Neuron (in vitro differentiated cells): ENCODE measurements at regions not wholly inside any gene's neighbourhood (a gene's known extent, or its start where the extent isn't known, plus 50 kb on each side); places are given as distances from the start of the nearest gene placed in this dataset.

ENCODE experiments used
- H2AFZ ChIP-seq: one replicate; pipeline ENCODE4 v1.6.1; 2013; ENCODE audit warnings: low read depth, mild to moderate bottlenecking, inconsistent platforms, low read length, moderate library complexity
- H3K27me3 ChIP-seq: one replicate; pipeline ENCODE4 v1.6.1; 2013; ENCODE audit warnings: low read length; ENCODE audit not compliant: insufficient read depth
- H3K36me3 ChIP-seq: one replicate; pipeline ENCODE4 v1.6.1; 2013; ENCODE audit warnings: low read length; ENCODE audit not compliant: insufficient read depth
- H3K4me1 ChIP-seq: one replicate; pipeline ENCODE4 v1.6.1; 2013; ENCODE audit warnings: low read length; ENCODE audit not compliant: insufficient read depth
- H3K4me3 ChIP-seq: 2 replicates; pipeline ENCODE4 v1.5.1; 2013; ENCODE audit warnings: mild to moderate bottlenecking, low read length, moderate library complexity
- H3K9me3 ChIP-seq: one replicate; pipeline ENCODE4 v1.6.1; 2013; ENCODE audit warnings: low read length

DNA sequence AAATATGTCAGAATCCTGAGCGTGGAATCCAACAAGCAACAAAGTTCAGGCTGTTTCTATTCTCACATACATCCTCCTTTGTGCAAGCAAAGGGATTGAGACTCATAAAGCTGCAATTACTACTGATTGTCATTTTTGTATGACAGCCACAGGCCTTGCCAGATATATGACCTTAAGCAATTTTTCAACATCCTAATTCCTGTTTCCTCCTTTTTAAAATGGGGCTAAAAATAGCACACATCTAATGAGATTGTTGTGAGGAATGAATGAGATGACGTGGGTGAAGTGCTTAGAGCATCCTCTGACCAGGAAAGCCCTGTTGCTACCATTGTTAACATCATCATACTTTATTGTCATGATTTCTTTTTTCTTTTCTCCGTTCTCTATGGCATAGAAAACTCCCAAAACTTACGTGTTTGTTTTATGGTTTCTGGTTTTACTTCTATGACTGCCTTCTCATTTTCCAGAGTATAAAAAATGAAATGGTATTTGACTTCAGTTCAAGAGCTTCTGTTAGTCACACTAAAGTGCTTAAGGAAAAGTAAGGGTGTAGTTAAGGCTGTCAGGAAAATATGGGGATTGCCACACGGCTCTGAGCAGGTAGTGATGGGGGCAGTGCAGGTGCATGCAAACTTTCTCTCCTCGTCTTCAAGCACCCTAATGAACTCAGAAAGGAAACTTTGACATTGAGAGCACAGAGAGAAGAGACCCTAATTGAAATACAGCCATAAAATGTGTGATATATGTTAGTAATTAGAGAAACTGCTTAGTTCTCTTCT is 590.6 kb upstream of the NETO1 start:
- Histone ChIP-seq H2AFZ (no peak overlapping the region), H3K27me3 (no peaks in the 10 kb centered on the region), H3K4me1 (no peaks in the 10 kb centered on the region), H3K36me3 (no peaks in the 10 kb centered on the region), H3K9me3 (no peaks in the 10 kb centered on the region), H3K4me3 (no peak overlapping the region)

DNA sequence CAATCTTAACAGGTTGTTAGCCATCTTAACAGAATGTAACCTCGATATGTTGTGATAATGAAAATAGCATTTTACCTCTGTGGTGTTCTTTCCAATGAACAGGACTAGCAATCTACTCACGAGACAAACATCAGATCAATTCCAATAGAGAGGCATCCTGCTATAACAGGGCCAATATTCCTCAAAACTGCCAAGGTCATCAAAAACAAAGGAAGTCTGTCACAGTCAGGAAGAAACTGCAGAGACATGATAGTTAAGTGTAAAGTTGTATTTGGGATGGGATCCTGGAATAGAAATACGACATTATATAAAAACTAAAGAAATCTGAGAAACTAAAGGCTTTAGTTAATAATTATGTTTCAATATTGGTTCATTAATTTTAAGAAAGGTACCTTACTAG is 588.9 kb upstream of the NETO1 start:
- Histone ChIP-seq H3K36me3 (no peaks in the 10 kb centered on the region), H3K4me3 (no peak overlapping the region), H2AFZ (no peak overlapping the region), H3K27me3 (no peaks in the 10 kb centered on the region), H3K4me1 (no peaks in the 10 kb centered on the region), H3K9me3 (no peaks in the 10 kb centered on the region)

DNA sequence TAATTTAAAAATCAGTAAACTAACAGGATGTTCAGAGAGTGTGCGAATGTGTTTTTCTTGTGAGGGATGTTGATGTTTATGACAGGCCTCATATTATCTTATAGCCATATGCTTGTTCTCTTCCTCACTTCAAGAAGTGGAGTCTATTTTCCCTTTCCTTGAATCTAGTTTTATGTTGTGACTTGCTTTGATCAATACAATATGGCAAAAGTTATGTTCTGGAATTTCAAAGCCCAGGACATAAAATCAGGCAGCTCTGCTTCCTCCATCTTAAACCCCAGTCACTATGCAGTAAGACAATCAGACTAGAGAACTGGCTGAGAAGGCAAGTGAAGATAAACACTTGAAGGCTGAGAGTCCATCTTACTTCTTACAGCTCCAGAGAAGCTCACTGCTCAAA is 585.1 kb upstream of the NETO1 start:
- Histone ChIP-seq H3K4me1 (no peaks in the 10 kb centered on the region), H2AFZ (no peak overlapping the region), H3K9me3 (no peaks in the 10 kb centered on the region), H3K36me3 (no peaks in the 10 kb centered on the region), H3K27me3 (no peaks in the 10 kb centered on the region), H3K4me3 (no peak overlapping the region)

DNA sequence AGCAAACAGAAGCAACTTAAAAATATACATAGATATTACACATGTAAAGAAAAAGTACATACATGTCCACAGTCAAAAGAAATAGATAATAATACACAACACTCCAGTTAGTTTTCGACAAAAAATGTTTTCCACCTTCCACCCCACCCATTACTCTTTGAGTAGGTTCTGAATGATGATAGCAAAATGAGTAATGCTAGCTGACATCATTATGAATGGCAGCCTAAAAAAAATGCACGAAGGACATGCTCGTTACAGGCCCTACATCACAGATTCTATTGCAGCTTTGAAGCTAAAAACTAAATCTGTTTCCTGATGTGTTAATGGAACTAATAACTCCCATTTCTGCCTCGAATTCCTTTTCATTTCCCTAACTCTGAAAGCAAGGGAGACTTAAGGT is 578.7 kb upstream of the NETO1 start:
- Histone ChIP-seq H3K4me1 (no peaks in the 10 kb centered on the region), H2AFZ (no peak overlapping the region), H3K27me3 (no peaks in the 10 kb centered on the region), H3K4me3 (no peak overlapping the region), H3K36me3 (no peaks in the 10 kb centered on the region), H3K9me3 (no peaks in the 10 kb centered on the region)

DNA sequence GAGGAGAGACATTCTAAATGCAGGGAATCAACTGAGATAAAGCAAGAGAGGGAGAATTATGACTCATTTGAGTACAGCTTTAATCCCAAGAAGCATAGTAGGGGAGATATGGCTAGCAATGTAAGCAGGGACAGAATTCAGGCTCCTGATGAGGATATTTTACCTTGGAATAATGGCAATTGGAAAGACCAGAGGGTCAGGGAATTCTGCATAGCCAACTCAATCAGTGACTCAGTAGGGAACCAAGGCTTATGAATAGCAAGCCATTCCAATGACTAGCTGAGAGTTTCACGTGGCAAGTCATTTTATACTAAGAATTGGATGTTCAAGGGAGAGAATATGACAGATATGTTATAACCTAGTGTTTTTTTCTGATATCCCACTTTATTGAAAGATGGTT is 563.8 kb upstream of the NETO1 start:
- Histone ChIP-seq H3K4me1 (no peaks in the 10 kb centered on the region), H3K4me3 (no peak overlapping the region), H3K9me3 (no peaks in the 10 kb centered on the region), H3K27me3 (no peaks in the 10 kb centered on the region), H2AFZ (no peak overlapping the region), H3K36me3 (no peaks in the 10 kb centered on the region)

DNA sequence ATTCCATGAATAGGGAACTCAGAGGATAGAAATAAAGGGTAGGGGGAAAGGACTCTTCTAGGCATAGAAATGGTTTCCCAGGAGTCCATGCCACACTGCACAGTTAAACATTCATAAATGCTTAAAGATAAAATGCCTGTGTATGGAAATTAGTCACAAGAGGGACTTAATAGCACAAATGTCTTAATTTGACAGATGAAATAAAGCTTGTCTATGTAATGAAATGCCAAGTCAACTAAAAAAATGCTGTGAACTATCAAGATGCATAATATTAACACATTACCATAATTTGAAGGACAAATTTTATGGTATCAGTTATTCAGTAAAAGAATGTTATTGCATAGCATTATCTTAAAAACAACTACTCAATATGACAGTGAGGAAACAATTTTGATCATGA is 553.2 kb upstream of the NETO1 start:
- no peaks in the 10 kb centered on the region for H3K9me3 ChIP-seq
- no peak overlapping the region for H3K4me3 ChIP-seq
- no peak overlapping the region for H2AFZ ChIP-seq
- no peaks in the 10 kb centered on the region for H3K27me3 ChIP-seq
- H3K36me3 ChIP-seq: no peaks in the 10 kb centered on the region
- peaks cover 4% of the 10 kb centered on the region for H3K4me1 ChIP-seq

DNA sequence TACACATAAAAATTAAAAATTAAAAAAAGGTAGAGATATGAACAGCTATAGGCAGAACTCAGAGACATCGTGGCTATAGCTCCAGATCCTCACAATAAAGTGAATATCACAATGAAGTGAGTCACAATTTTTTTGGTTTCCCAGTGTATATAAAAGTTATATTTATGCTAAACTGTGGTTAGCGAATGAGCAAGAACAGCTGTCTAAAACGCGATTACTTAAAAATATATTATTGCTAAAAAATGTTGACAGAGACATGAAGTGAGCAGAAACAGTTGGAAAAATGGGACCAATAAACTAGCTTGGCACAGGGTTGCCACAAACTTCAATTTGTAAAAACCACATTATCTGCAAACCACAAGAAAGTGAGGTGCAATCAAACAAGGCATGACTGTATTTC is 551.7 kb upstream of the NETO1 start:
- H3K4me3 ChIP-seq: no peak overlapping the region
- H3K9me3 ChIP-seq: no peaks in the 10 kb centered on the region
- no peak overlapping the region for H2AFZ ChIP-seq
- no peaks in the 10 kb centered on the region for H3K27me3 ChIP-seq
- H3K36me3 ChIP-seq: no peaks in the 10 kb centered on the region
- H3K4me1 ChIP-seq: peaks cover 4% of the 10 kb centered on the region

DNA sequence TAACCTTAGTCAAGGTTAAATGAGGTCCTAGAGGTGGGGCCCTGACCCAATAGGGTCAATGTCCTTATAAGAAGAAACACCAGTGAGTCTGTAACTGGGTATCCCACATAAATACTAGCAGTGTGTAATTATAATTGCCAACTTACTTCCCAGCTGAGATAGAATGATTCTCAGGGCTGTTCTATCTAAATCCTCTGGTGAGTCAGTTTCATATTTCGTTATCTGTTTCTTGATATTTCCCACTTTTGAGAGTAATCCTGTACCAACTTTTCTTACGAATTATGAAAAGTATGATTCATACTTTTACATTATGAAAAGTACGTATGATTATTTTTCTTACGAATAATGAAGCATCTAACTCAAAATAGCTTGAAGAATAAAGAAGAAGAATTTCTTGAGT is 546.8 kb upstream of the NETO1 start:
- no peak overlapping the region for H2AFZ ChIP-seq
- H3K4me3 ChIP-seq: no peak overlapping the region
- no peaks in the 10 kb centered on the region for H3K4me1 ChIP-seq
- H3K9me3 ChIP-seq: no peaks in the 10 kb centered on the region
- H3K27me3 ChIP-seq: no peaks in the 10 kb centered on the region
- H3K36me3 ChIP-seq: no peaks in the 10 kb centered on the region

DNA sequence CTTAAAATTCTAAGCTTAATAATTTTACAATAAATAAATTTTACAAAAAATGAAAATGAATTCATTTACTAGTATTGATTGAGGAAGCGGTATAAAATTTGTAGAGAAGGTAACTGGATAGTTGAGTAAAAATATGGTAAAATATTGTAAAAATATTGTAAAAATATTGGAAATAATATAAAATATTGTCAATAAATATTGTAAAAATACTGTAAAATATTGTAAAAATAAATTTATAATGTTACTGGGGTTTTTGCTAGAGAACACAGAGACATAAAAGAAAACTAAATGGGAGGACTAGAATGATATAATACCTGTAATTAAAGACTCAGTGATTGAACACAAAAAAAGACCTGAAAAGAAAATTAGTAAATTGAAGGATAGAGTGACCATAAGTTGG is 546.3 kb upstream of the NETO1 start:
- Histone ChIP-seq H2AFZ (no peak overlapping the region), H3K27me3 (no peaks in the 10 kb centered on the region), H3K36me3 (no peaks in the 10 kb centered on the region), H3K4me1 (no peaks in the 10 kb centered on the region), H3K9me3 (no peaks in the 10 kb centered on the region), H3K4me3 (no peak overlapping the region)

DNA sequence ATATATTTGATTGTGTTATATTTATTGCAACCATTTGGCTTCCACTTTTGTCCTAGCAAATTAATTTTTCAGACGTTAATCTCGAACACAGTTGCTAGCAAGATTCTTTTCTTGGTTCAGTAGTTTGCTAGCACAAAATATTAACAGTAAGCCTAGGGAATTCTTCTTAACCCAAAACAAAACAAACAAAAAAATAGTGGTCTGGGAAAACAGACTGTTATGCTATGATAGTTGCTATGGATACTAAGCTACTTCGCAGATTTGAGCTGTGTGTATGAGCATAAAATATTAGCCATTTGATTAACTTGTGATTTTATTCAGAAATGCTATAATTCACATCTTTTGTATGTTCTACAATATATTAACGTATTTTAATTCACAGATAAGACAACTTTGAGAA is 541.5 kb upstream of the NETO1 start:
- H3K27me3 ChIP-seq: no peaks in the 10 kb centered on the region
- H3K4me1 ChIP-seq: peaks cover 4% of the 10 kb centered on the region
- no peak overlapping the region for H3K4me3 ChIP-seq
- no peak overlapping the region for H2AFZ ChIP-seq
- H3K9me3 ChIP-seq: no peaks in the 10 kb centered on the region
- no peaks in the 10 kb centered on the region for H3K36me3 ChIP-seq

DNA sequence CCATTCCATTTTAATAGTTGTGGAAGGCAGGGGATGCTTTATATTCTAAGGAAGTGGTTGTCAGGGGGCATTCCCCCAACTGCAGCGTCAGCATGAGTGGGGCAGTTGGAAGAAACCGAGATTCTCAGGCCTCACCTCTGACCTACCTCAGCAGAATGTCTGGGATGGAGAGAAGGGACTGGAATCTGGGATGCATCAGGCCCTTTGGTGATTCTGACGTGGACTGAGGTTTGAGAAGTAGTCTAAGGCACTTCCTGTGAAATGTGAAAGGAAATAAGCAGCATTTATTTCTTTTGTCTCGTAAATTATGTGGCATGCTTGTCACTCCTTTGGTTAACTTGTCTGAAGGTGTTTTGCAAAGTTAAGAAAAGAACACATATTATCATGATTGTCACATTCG is 540.7 kb upstream of the NETO1 start:
- no peak overlapping the region for H2AFZ ChIP-seq
- no peaks in the 10 kb centered on the region for H3K36me3 ChIP-seq
- H3K4me1 ChIP-seq: peaks cover 4% of the 10 kb centered on the region
- H3K27me3 ChIP-seq: no peaks in the 10 kb centered on the region
- H3K9me3 ChIP-seq: no peaks in the 10 kb centered on the region
- no peak overlapping the region for H3K4me3 ChIP-seq

DNA sequence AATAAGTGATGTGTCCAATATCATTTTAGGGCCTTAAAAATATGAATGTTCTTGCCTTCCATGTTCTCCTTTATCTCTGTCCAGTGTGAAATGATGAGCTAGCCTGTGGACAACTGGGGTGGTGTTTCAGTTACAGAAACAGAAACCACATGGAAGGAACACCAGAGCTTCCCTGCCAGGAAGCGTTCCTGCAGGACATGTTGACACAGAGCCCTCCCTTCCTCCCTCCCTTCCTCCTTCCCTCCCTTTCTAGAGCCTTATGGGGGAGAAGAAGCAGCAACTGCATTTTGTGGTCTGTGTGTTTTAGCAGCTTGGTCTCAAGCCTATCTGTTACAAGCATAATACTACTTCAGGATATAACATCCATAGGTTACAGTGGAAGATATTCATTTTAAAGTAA is 539.7 kb upstream of the NETO1 start:
- H2AFZ ChIP-seq: no peak overlapping the region
- H3K27me3 ChIP-seq: no peaks in the 10 kb centered on the region

DNA sequence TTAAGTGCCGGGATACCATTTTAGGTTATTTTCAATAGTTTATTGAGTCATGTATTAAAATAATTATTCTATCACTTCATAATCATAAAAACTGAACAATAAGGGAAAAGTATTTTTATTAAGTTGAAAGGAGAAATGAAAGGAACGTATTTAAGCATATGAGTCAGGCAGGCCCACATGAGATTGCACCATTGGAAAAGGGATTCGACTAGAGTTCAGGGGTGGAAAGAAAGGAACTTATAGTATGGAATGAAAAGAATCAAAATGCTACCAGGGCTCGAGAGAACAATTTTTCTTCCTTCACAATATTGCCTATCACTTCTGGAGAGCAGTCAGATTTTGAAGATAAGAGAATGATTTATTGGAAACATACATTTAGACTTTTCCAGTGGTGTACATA is 516.5 kb upstream of the NETO1 start:
- no peaks in the 10 kb centered on the region for H3K9me3 ChIP-seq
- no peaks in the 10 kb centered on the region for H3K36me3 ChIP-seq
- no peaks in the 10 kb centered on the region for H3K27me3 ChIP-seq
- no peak overlapping the region for H3K4me3 ChIP-seq
- no peak overlapping the region for H2AFZ ChIP-seq
- no peaks in the 10 kb centered on the region for H3K4me1 ChIP-seq

More for the DNA sequence above, 539.7 kb upstream of the NETO1 start:
- H3K4me1 ChIP-seq: peaks cover 4% of the 10 kb centered on the region
- H3K36me3 ChIP-seq: no peaks in the 10 kb centered on the region
- H3K9me3 ChIP-seq: no peaks in the 10 kb centered on the region
- no peak overlapping the region for H3K4me3 ChIP-seq

DNA sequence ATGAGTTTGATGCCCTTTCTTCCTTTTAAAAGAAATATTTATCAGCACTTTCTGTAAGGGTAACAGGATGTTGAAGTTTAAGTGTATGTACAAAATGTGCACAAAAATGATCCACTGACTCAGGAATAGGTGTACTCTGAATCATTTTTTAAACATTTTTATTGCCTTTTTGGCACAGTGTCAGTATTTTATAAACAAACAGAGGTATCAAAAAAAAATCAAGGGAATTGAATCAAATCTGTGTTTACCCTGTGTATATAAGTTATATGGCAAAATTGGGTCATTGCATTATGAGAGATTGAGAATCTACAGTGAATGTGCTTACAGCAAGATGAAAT is 513.9 kb upstream of the NETO1 start:
- Histone ChIP-seq H3K27me3 (no peaks in the 10 kb centered on the region), H3K4me1 (no peaks in the 10 kb centered on the region), H3K4me3 (no peak overlapping the region), H2AFZ (no peak overlapping the region), H3K36me3 (no peaks in the 10 kb centered on the region), H3K9me3 (no peaks in the 10 kb centered on the region)
